IMR-90 (cell line): ENCODE measurements at regions not wholly inside any gene's neighbourhood (a gene's known extent, or its start where the extent isn't known, plus 50 kb on each side); places are given as distances from the start of the nearest gene placed in this dataset.

ENCODE experiments used
- ATAC-seq: fragments of 200-7000 bp; cut with Tn5 transposase; 2 replicates; pipeline ENCODE4 v1.9.1; 2020; ENCODE audit warnings: low read depth, mild to moderate bottlenecking, moderate library complexity
- BruUV-seq: library from RNA; stranded (reverse); fragments of 400-500 nt; replicated peaks from 2 replicates; lab custom pipeline; 2021; lab: Mats Ljungman, UMichigan
- CTCF ChIA-PET: fragments of 300-600 bp; formaldehyde crosslinking; extraction: SDS; loops from one replicate; lab custom pipeline; 2021; ENCODE audit warnings: antibody characterized with exemption; lab: Yijun Ruan, JAX
- POLR2A ChIA-PET: fragments of 300-600 bp; sonication (Branson Sonifier 250); formaldehyde crosslinking; loops from one replicate; lab custom pipeline; 2022; ENCODE audit warnings: antibody characterized with exemption; ENCODE audit not compliant: unreplicated experiment; lab: Charles Lee
- DNase-seq: peaks from one replicate; pipeline ENCODE4 v3.0.0; 2013
- H2AFZ ChIP-seq: replicated peaks from 2 replicates; pipeline ENCODE3; 2013; ENCODE audit warnings: low read length, mild to moderate bottlenecking; ENCODE audit not compliant: poor library complexity
- H2AK5ac ChIP-seq: 2 replicates; pipeline ENCODE4 v1.6.1; 2013; ENCODE audit warnings: low read depth, low read length, inconsistent platforms
- H2AK9ac ChIP-seq: replicated peaks from 2 replicates; pipeline ENCODE3; 2013; ENCODE audit warnings: mild to moderate bottlenecking, low read depth, low read length, moderate library complexity; ENCODE audit not compliant: poor library complexity
- H2BK120ac ChIP-seq: 2 replicates; pipeline ENCODE4 v1.6.1; 2013; ENCODE audit warnings: low read depth, low read length, inconsistent platforms
- H2BK15ac ChIP-seq: 3 replicates; pipeline ENCODE4 v1.6.1; 2013; ENCODE audit warnings: low read depth, low read length, inconsistent platforms
- H2BK20ac ChIP-seq: 2 replicates; pipeline ENCODE4 v1.6.1; 2013; ENCODE audit warnings: low read depth, mild to moderate bottlenecking, inconsistent platforms, low read length, moderate library complexity
- H2BK5ac ChIP-seq: 2 replicates; pipeline ENCODE4 v1.6.1; 2013; ENCODE audit warnings: mild to moderate bottlenecking, low read depth, low read length, inconsistent platforms; ENCODE audit not compliant: poor library complexity, severe bottlenecking
- H3K14ac ChIP-seq: replicated peaks from 2 replicates; pipeline ENCODE4 v1.6.1; 2013; ENCODE audit warnings: low read depth, low read length, inconsistent platforms
- H3K18ac ChIP-seq: 2 replicates; pipeline ENCODE4 v1.6.1; 2013; ENCODE audit warnings: low read depth, low read length, control low read depth
- H3K23ac ChIP-seq: 2 replicates; pipeline ENCODE4 v1.6.1; 2013; ENCODE audit warnings: low read depth, low read length, inconsistent platforms
- H3K27ac ChIP-seq: 2 replicates; pipeline ENCODE4 v1.5.1; 2013; ENCODE audit warnings: mild to moderate bottlenecking, control low read depth, low read length; ENCODE audit not compliant: insufficient read depth
- H3K27me3 ChIP-seq: 2 replicates; pipeline ENCODE4 v1.6.1; 2013; ENCODE audit warnings: low read length; ENCODE audit not compliant: control insufficient read depth, insufficient read depth
- H3K36me3 ChIP-seq: 2 replicates; pipeline ENCODE4 v1.6.1; 2013; ENCODE audit warnings: low read length, mixed read lengths; ENCODE audit not compliant: control insufficient read depth, insufficient read depth
- H3K4ac ChIP-seq: 2 replicates; pipeline ENCODE4 v1.6.1; 2013; ENCODE audit warnings: low read depth, low read length, inconsistent platforms
- H3K4me1 ChIP-seq: 2 replicates; pipeline ENCODE4 v1.6.1; 2013; ENCODE audit warnings: low read length, mixed read lengths; ENCODE audit not compliant: control insufficient read depth, insufficient read depth
- H3K4me2 ChIP-seq: 2 replicates; pipeline ENCODE4 v1.6.1; 2013; ENCODE audit warnings: low read depth, mild to moderate bottlenecking, control low read depth, low read length, moderate library complexity
- H3K4me3 ChIP-seq: 2 replicates; pipeline ENCODE4 v1.5.1; 2013; ENCODE audit warnings: low read depth, mild to moderate bottlenecking, control low read depth, low read length, moderate library complexity; ENCODE audit not compliant: insufficient read depth
- H3K56ac ChIP-seq: 2 replicates; pipeline ENCODE4 v1.6.1; 2013; ENCODE audit warnings: low read length, inconsistent platforms; ENCODE audit not compliant: insufficient read depth; ENCODE audit errors: extremely low read depth
- H3K79me1 ChIP-seq, 2 experiments: 2 replicates each; pipeline ENCODE4 v1.6.1; 2013; ENCODE audit warnings: low read length in 2 of 2, inconsistent platforms in 1 of 2, low read depth in 1 of 2
- H3K9ac ChIP-seq: 2 replicates; pipeline ENCODE4 v1.6.1; 2013; ENCODE audit warnings: low read depth, low read length, control low read depth
- H3K9me1 ChIP-seq: 2 replicates; pipeline ENCODE4 v1.6.1; 2013; ENCODE audit warnings: low read length, inconsistent platforms; ENCODE audit not compliant: insufficient read depth
- H3K9me3 ChIP-seq: 2 replicates; pipeline ENCODE4 v1.6.1; 2013; ENCODE audit warnings: low read length; ENCODE audit not compliant: control insufficient read depth, insufficient read depth
- H4K20me1 ChIP-seq: 2 replicates; pipeline ENCODE4 v1.6.1; 2013; ENCODE audit warnings: low read length, inconsistent platforms; ENCODE audit not compliant: insufficient read depth
- H4K5ac ChIP-seq: 2 replicates; pipeline ENCODE4 v1.6.1; 2013; ENCODE audit warnings: mild to moderate bottlenecking, low read depth, low read length, control low read depth
- H4K8ac ChIP-seq, 2 experiments: 2 replicates each; pipeline ENCODE4 v1.6.1; 2013; ENCODE audit warnings: low read depth in 2 of 2, low read length in 2 of 2, control low read depth in 1 of 2, inconsistent platforms in 1 of 2
- H4K91ac ChIP-seq: 2 replicates; pipeline ENCODE4 v1.6.1; 2013; ENCODE audit warnings: low read depth, low read length, inconsistent platforms; ENCODE audit not compliant: insufficient read depth
- BHLHE40 ChIP-seq: fragments of 150-350 bp; IDR thresholded peaks from 2 replicates; pipeline ENCODE4 v1.6.1; 2016; ENCODE audit warnings: mild to moderate bottlenecking, low read depth, low read length
- CEBPB ChIP-seq: IDR thresholded peaks from 2 replicates; pipeline ENCODE4 v1.6.1; 2012; ENCODE audit warnings: low read depth, low read length, improper control_type of control experiment
- CHD1 ChIP-seq: IDR thresholded peaks from 2 replicates; pipeline ENCODE4 v1.6.1; 2012; ENCODE audit warnings: low read depth, low read length, improper control_type of control experiment
- FOS ChIP-seq: fragments of 150-350 bp; IDR thresholded peaks from 2 replicates; pipeline ENCODE4 v1.6.1; 2016; ENCODE audit warnings: low read depth, low read length
- MAFK ChIP-seq: IDR thresholded peaks from 2 replicates; pipeline ENCODE4 v1.6.1; 2012; ENCODE audit warnings: low read depth, low read length, improper control_type of control experiment
- MAZ ChIP-seq: IDR thresholded peaks from 2 replicates; pipeline ENCODE4 v1.6.1; 2012; ENCODE audit warnings: low read depth, mild to moderate bottlenecking, low read length, improper control_type of control experiment, moderate library complexity, borderline replicate concordance
- MXI1 ChIP-seq: IDR thresholded peaks from 2 replicates; pipeline ENCODE4 v1.6.1; 2012; ENCODE audit warnings: low read depth, mild to moderate bottlenecking, low read length, moderate library complexity, borderline replicate concordance
- NFE2L2 ChIP-seq: fragments of 150-350 bp; IDR thresholded peaks from 2 replicates; pipeline ENCODE4 v1.6.1; 2016; ENCODE audit warnings: low read depth, mild to moderate bottlenecking, low read length
- POLR2A ChIP-seq: IDR thresholded peaks from 2 replicates; pipeline ENCODE4 v1.6.1; 2012; ENCODE audit warnings: mild to moderate bottlenecking, low read depth, low read length
- RAD21 ChIP-seq: IDR thresholded peaks from 2 replicates; pipeline ENCODE4 v1.6.1; 2012; ENCODE audit warnings: low read length, improper control_type of control experiment
- RCOR1 ChIP-seq: IDR thresholded peaks from 2 replicates; pipeline ENCODE4 v1.6.1; 2012; ENCODE audit warnings: mild to moderate bottlenecking, low read length, improper control_type of control experiment; ENCODE audit not compliant: insufficient replicate concordance
- SMC3 ChIP-seq: fragments of 150-350 bp; IDR thresholded peaks from 2 replicates; pipeline ENCODE4 v1.6.1; 2016; ENCODE audit warnings: low read depth, mild to moderate bottlenecking, antibody characterized with exemption, low read length, moderate library complexity
- WGBS, 2 experiments: methylation state at CpG; one replicate each; pipeline versions ENCODE4 v1.1.5 to v1.1.7; 2013; ENCODE audit warnings: missing lambda C conversion rate in 2 of 2; ENCODE audit not compliant: insufficient read length in 1 of 2; ENCODE audit errors: extremely low coverage in 2 of 2; 5-methylcytosine and 5-hydroxymethylcytosine counted together
- dilution Hi-C: fragments of 300-500 bp; cut with HindIII; formaldehyde crosslinking; loops from one replicate; pipeline ENCODE4 v1.14.3; 2018; ENCODE audit warnings: low sequenced_read_pairs; ENCODE audit not compliant: unreplicated experiment
- in situ Hi-C: fragments of 300-500 bp; cut with MboI; formaldehyde crosslinking; loops from 3 replicates; pipeline ENCODE4 v1.14.3; 2019; ENCODE audit warnings: low sequenced_read_pairs, inconsistent platforms, mixed read lengths
- intact Hi-C: fragments of 100-400 bp; cut with micrococcal nuclease; formaldehyde crosslinking; loops from 2 replicates; pipeline ENCODE4 v1.10.0; 2022
- TF ChIP-seq, protein P1 (sequence below): fragments of 150-350 bp; IDR thresholded peaks from 2 replicates; pipeline ENCODE4 v1.6.1; 2016; ENCODE audit warnings: low read depth, mild to moderate bottlenecking, low read length, moderate library complexity, borderline replicate concordance
- TF ChIP-seq, protein P2 (sequence below): fragments of 150-350 bp; IDR thresholded peaks from 2 replicates; pipeline ENCODE4 v1.6.1; 2017; ENCODE audit warnings: mild to moderate bottlenecking, antibody characterized with exemption, low read length, low read depth

DNA sequence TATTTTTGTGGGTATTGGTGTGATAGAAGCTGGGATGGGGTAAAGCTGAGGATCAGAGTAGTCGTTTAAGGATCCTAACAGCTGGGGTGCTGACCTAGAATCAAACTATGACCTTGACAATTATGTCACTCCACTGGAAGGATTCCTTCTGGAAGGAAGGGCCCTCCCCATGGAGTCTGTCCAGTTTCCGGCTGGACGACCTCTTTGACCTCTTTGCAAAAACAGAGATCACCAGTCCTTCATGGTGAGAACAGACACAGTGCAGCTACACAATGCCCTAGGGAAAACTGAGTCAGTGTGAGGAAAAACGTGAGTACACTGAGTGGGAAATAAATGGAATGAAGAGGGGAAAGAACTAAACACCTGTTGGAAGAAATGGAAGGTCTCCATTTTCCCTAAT, 445.6 kb downstream of the MAT2B start:
- no peak for DNase-seq
- Histone ChIP-seq H3K79me1 (no peaks in the 10 kb centered on the region), H2BK15ac (no peak overlapping the region), H2BK5ac (no peak overlapping the region), H4K20me1 (no peaks in the 10 kb centered on the region), H3K4me3 (no peak overlapping the region), H3K9ac (no peak overlapping the region), H2AK9ac (no peak overlapping the region), H3K23ac (no peak overlapping the region), H4K91ac (no peak overlapping the region), H3K27ac (no peak overlapping the region), H2AK5ac (no peak overlapping the region), H3K27me3 (no peaks in the 10 kb centered on the region), H2BK120ac (no peak overlapping the region), H3K56ac (no peak overlapping the region), H2AFZ (no peak overlapping the region), H3K4ac (no peak overlapping the region), H2BK20ac (no peak overlapping the region), H4K8ac (no peak overlapping the region), H3K9me3 (no peaks in the 10 kb centered on the region), H3K18ac (no peak overlapping the region), H3K14ac (no peak overlapping the region), H3K4me1 (no peaks in the 10 kb centered on the region), H3K36me3 (no peaks in the 10 kb centered on the region), H3K9me1 (no peaks in the 10 kb centered on the region), H4K5ac (no peak overlapping the region), H3K4me2 (no peak overlapping the region)
- TF ChIP-seq, protein P1, sequence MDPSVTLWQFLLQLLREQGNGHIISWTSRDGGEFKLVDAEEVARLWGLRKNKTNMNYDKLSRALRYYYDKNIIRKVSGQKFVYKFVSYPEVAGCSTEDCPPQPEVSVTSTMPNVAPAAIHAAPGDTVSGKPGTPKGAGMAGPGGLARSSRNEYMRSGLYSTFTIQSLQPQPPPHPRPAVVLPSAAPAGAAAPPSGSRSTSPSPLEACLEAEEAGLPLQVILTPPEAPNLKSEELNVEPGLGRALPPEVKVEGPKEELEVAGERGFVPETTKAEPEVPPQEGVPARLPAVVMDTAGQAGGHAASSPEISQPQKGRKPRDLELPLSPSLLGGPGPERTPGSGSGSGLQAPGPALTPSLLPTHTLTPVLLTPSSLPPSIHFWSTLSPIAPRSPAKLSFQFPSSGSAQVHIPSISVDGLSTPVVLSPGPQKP, result no peak
- TF ChIP-seq MAFK (no peak), CEBPB (no peak), SMC3 (no peak), RAD21 (no peak), RCOR1 (no peak), NFE2L2 (no peak), CHD1 (no peak), BHLHE40 (no peak), MXI1 (no peak), MAZ (no peak), POLR2A (no peak), FOS (no peak)
- TF ChIP-seq, protein P2, sequence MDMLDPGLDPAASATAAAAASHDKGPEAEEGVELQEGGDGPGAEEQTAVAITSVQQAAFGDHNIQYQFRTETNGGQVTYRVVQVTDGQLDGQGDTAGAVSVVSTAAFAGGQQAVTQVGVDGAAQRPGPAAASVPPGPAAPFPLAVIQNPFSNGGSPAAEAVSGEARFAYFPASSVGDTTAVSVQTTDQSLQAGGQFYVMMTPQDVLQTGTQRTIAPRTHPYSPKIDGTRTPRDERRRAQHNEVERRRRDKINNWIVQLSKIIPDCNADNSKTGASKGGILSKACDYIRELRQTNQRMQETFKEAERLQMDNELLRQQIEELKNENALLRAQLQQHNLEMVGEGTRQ, result no peak
- no CpG with 5 or more reads among the region's 4 CpGs for WGBS, 2 experiments
- intact Hi-C loops, result no loop called here
- POLR2A ChIA-PET, result no interaction called here
- dilution Hi-C loops, result no loop called here
- no TSS peak for BruUV-seq
- in situ Hi-C loops, result no loop called here
- CTCF ChIA-PET, result no interaction called here
- ATAC-seq, result no peak
